ENCODE measurements at regions not wholly inside any gene's neighbourhood (a gene's known extent, or its start where the extent isn't known, plus 50 kb on each side); places are given as distances from the start of the nearest gene placed in this dataset.

DNA sequence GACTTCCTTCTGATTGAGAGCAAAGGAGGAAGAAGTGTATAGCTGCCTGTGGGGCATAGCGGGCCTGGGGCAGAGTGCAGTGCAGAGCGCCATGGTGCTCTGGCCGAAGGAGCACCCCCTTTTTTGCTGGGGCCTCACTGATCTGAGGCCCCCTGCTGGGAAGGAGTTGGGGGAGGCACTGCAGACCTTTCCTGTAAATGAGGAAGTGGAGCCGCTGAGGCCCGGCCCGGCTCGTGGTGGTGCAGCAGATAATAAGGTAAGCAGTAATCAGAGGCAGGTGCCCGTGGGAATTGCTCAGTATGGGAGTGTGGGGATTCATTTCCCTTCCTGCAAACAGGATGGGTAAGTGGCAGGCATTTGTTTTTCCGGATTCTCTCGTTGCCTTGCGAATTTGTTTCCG is 373.7 kb upstream of the MKI67 start:
- no peaks in the 10 kb centered on the region for H3K36me3 ChIP-seq
- H3K4me3 ChIP-seq: no peak overlapping the region
- H3K9me3 ChIP-seq: no peaks in the 10 kb centered on the region
- 70 to 80% methylated on average over 12 of the region's 12 CpGs for WGBS, 2 donors
- H3K27ac ChIP-seq: no peak overlapping the region
- H3K4me1 ChIP-seq: no peaks in the 10 kb centered on the region
- TF ChIP-seq, protein P1, sequence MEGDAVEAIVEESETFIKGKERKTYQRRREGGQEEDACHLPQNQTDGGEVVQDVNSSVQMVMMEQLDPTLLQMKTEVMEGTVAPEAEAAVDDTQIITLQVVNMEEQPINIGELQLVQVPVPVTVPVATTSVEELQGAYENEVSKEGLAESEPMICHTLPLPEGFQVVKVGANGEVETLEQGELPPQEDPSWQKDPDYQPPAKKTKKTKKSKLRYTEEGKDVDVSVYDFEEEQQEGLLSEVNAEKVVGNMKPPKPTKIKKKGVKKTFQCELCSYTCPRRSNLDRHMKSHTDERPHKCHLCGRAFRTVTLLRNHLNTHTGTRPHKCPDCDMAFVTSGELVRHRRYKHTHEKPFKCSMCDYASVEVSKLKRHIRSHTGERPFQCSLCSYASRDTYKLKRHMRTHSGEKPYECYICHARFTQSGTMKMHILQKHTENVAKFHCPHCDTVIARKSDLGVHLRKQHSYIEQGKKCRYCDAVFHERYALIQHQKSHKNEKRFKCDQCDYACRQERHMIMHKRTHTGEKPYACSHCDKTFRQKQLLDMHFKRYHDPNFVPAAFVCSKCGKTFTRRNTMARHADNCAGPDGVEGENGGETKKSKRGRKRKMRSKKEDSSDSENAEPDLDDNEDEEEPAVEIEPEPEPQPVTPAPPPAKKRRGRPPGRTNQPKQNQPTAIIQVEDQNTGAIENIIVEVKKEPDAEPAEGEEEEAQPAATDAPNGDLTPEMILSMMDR (IDR thresholded peaks at IDR 0.05): no peak
- TF ChIP-seq EP300 (IDR thresholded peaks at IDR 0.05): no peak
- TF ChIP-seq POLR2AphosphoS5 (IDR thresholded peaks at IDR 0.05): no peak
- TF ChIP-seq POLR2A (IDR thresholded peaks at IDR 0.05): no peak
- no peak for DNase-seq
- intact Hi-C loops (cut with DNase I): no loop called here
- H3K27me3 ChIP-seq: no peaks in the 10 kb centered on the region

DNA sequence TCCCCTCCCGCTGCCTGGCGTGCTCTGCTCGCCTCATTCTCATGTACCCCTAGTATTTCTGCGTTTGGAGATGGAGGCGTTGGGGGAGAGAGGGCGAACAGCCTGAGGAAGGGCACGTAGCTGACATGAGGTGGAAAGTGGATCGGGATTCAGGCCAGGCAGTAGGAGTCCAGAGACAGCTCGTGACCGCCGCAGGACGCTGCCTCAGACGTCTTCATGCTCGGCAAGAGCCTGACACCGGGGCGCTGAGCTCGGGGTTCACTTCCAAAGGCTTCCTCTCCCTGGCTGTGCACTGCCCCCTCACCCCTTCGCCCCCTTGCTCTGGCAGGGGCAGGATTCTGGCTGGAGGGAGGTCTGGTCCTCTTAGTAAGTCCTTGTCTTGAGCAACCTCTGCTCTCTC is 374.4 kb upstream of the MKI67 start:
- Histone ChIP-seq H3K27me3 (no peaks in the 10 kb centered on the region), H3K27ac (no peak overlapping the region), H3K4me3 (no peak overlapping the region), H3K9me3 (no peaks in the 10 kb centered on the region), H3K36me3 (no peaks in the 10 kb centered on the region), H3K4me1 (no peaks in the 10 kb centered on the region)
- intact Hi-C loops (cut with DNase I): no loop called here
- no peak for DNase-seq
- 93% methylated on average over 18 of the region's 18 CpGs for WGBS, 2 donors
- no peak for TF ChIP-seq POLR2A (IDR thresholded peaks at IDR 0.05)
- TF ChIP-seq POLR2AphosphoS5 (IDR thresholded peaks at IDR 0.05): no peak
- TF ChIP-seq, protein P1 (IDR thresholded peaks at IDR 0.05): no peak
- no peak for TF ChIP-seq EP300 (IDR thresholded peaks at IDR 0.05)

DNA sequence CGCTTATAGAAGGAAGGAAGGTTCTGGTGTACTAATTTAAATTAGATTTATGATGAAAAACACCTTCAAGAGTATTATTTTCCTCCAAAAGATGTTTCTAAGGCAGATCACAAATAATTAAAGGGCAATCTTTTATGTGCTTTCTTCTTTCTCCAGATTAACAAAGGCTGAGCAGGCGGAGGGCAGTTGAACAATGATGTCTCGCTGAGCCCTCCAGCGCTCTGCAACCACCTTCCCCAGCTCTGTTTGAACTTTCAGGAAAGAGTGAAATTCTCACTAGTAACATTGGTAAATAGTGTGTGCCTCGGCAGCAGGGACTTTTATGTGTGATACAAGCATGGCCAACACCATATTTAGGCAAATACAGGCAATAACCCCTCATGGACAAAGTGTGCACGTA is 379.1 kb upstream of the MKI67 start:
- TF ChIP-seq, protein P1 (IDR thresholded peaks at IDR 0.05): no peak
- no peak for TF ChIP-seq POLR2AphosphoS5 (IDR thresholded peaks at IDR 0.05)
- TF ChIP-seq POLR2A (IDR thresholded peaks at IDR 0.05): no peak
- TF ChIP-seq EP300 (IDR thresholded peaks at IDR 0.05): no peak
- no peak overlapping the region for H3K27ac ChIP-seq
- no peaks in the 10 kb centered on the region for H3K9me3 ChIP-seq
- no peak for DNase-seq
- no peaks in the 10 kb centered on the region for H3K4me1 ChIP-seq
- intact Hi-C loops (cut with DNase I): no loop called here
- 73 to 76% methylated on average over 6 of the region's 6 CpGs for WGBS, 2 donors
- no peak overlapping the region for H3K4me3 ChIP-seq
- H3K27me3 ChIP-seq: no peaks in the 10 kb centered on the region
- no peaks in the 10 kb centered on the region for H3K36me3 ChIP-seq

DNA sequence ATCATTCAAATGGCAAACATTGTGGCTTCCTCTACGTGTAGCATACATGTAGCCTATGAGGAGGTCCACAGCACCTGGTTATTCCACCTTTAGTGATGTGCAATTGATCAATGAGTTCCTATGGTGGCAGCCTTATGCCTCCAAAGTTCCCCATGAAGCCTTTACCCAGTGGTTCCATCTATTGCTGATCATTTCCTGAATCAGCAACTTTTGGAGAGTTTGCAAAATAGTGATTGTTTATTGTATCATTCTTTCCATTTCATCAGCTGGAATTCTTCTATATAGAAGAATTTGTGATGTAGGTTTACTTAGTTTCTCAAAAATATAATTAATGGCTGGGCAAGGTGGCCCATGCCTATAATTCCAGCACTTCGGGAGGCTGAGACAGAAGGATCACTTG is 380.2 kb upstream of the MKI67 start:
- intact Hi-C loops (cut with DNase I): no loop called here
- H3K4me1 ChIP-seq: no peaks in the 10 kb centered on the region
- no peak for DNase-seq
- 77 to 85% methylated on average over 2 of the region's 2 CpGs for WGBS, 2 donors
- H3K9me3 ChIP-seq: no peaks in the 10 kb centered on the region
- TF ChIP-seq, protein P1 (IDR thresholded peaks at IDR 0.05): no peak
- TF ChIP-seq POLR2AphosphoS5 (IDR thresholded peaks at IDR 0.05) (no peak), EP300 (IDR thresholded peaks at IDR 0.05) (no peak), POLR2A (IDR thresholded peaks at IDR 0.05) (no peak)
- no peaks in the 10 kb centered on the region for H3K27me3 ChIP-seq
- no peak overlapping the region for H3K27ac ChIP-seq
- H3K36me3 ChIP-seq: no peaks in the 10 kb centered on the region
- H3K4me3 ChIP-seq: no peak overlapping the region

DNA sequence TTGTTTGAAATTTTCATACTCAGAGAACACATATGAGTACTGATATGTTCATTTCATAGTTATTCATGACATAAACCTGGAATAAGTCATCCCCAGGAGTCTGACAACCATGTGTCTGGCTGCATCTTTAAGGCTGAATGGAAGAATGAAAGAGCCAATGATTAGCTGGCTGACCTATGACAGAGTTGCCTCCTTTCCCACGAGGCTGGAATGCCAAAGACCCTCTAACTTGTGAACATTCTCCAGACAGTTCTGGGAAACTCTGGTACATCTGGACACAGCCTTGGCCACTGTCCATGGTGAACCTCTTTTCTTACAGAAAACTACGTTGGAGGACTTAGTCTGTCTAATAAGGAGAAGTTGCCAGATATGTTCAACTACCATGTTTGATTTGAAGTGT is 380.8 kb upstream of the MKI67 start:
- Histone ChIP-seq H3K27ac (no peak overlapping the region), H3K36me3 (no peaks in the 10 kb centered on the region), H3K9me3 (no peaks in the 10 kb centered on the region), H3K4me1 (no peaks in the 10 kb centered on the region), H3K27me3 (no peaks in the 10 kb centered on the region), H3K4me3 (no peak overlapping the region)
- DNase-seq: no peak
- intact Hi-C loops (cut with DNase I): no loop called here
- 40 to 44% methylated on average over 2 of the region's 2 CpGs for WGBS, 2 donors
- TF ChIP-seq EP300 (IDR thresholded peaks at IDR 0.05) (no peak), POLR2AphosphoS5 (IDR thresholded peaks at IDR 0.05) (no peak), POLR2A (IDR thresholded peaks at IDR 0.05) (no peak)
- TF ChIP-seq, protein P1 (IDR thresholded peaks at IDR 0.05): no peak

Data from sigmoid colon (tissue), 6 donors.